ENCODE measurements at regions not wholly inside any gene's neighbourhood (a gene's known extent, or its start where the extent isn't known, plus 50 kb on each side); places are given as distances from the start of the nearest gene placed in this dataset.

DNA sequence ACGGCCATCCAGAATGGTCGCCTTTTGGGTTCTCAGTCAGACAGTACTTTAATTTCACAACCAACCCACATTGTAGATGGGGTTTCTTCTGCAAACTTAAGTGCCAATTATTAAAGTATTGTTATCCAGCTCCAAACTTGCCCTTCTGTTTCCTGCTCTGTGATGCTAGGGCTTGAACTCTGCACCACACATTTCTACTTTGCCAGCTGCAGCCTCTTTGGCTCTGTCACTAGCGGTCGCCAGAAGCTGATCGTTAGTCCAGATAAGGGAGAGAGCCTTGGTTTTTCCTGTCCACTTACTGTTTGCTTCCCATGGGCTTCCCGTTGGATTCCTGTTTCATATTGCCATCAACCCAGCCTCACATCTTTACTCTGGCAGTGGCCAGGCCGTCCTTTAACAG is 196.6 kb downstream of the ASB9 start:
- TF ChIP-seq, protein P1, sequence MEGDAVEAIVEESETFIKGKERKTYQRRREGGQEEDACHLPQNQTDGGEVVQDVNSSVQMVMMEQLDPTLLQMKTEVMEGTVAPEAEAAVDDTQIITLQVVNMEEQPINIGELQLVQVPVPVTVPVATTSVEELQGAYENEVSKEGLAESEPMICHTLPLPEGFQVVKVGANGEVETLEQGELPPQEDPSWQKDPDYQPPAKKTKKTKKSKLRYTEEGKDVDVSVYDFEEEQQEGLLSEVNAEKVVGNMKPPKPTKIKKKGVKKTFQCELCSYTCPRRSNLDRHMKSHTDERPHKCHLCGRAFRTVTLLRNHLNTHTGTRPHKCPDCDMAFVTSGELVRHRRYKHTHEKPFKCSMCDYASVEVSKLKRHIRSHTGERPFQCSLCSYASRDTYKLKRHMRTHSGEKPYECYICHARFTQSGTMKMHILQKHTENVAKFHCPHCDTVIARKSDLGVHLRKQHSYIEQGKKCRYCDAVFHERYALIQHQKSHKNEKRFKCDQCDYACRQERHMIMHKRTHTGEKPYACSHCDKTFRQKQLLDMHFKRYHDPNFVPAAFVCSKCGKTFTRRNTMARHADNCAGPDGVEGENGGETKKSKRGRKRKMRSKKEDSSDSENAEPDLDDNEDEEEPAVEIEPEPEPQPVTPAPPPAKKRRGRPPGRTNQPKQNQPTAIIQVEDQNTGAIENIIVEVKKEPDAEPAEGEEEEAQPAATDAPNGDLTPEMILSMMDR (IDR thresholded peaks at IDR 0.05): no peak
- TF ChIP-seq POLR2AphosphoS5 (IDR thresholded peaks at IDR 0.05): no peak
- no peak for TF ChIP-seq POLR2A (IDR thresholded peaks at IDR 0.05)
- TF ChIP-seq EP300 (IDR thresholded peaks at IDR 0.05): no peak

Data from stomach (tissue), 4 donors.